Transverse colon (tissue), 4 donors: ENCODE measurements at regions not wholly inside any gene's neighbourhood (a gene's known extent, or its start where the extent isn't known, plus 50 kb on each side); places are given as distances from the start of the nearest gene placed in this dataset.

Source experiments
- DNase-seq: peaks from one replicate; pipeline ENCODE4 v3.0.0-alpha.2; 2019
- H3K27ac ChIP-seq, 4 donors: fragments of 200-600 bp; sonication (generic); 2 replicates each; pipeline ENCODE4 v1.5.1; 2016 to 2018; ENCODE audit warnings: inconsistent platforms in 4 of 4
- H3K27me3 ChIP-seq: fragments of 200-600 bp; sonication (generic); 2 replicates; pipeline ENCODE4 v1.5.1; 2017; ENCODE audit warnings: inconsistent platforms
- H3K36me3 ChIP-seq, 4 donors: fragments of 200-600 bp; sonication (generic); 2 replicates each; pipeline ENCODE4 v1.5.1; 2017 to 2019; ENCODE audit warnings: inconsistent platforms in 4 of 4
- H3K4me1 ChIP-seq, 4 donors: fragments of 200-600 bp; sonication (generic); 2 replicates each; pipeline ENCODE4 v1.5.1; 2017 to 2020; ENCODE audit warnings: inconsistent platforms in 4 of 4
- H3K4me3 ChIP-seq, 4 donors: fragments of 200-600 bp; sonication (generic); 1 replicate in 1 of 4; 2 replicates in 3 of 4; pipeline versions ENCODE4 v1.5.1 to v1.6.1; 2017 to 2019; ENCODE audit warnings: inconsistent platforms in 4 of 4
- H3K9me3 ChIP-seq, 2 donors: fragments of 200-600 bp; sonication (generic); 2 replicates each; pipeline ENCODE4 v1.5.1; 2017 to 2019; ENCODE audit warnings: inconsistent platforms in 2 of 2
- EP300 ChIP-seq: sonication (generic); formaldehyde crosslinking; IDR thresholded peaks from one replicate; pipeline ENCODE4 v1.6.1; 2017; ENCODE audit warnings: antibody characterized with exemption, low read depth
- POLR2A ChIP-seq: fragments of 450-650 bp; IDR thresholded peaks from one replicate; pipeline ENCODE4 v1.6.1; 2016; ENCODE audit warnings: antibody characterized with exemption, mild to moderate bottlenecking, moderate library complexity
- POLR2AphosphoS5 ChIP-seq, 3 donors: sonication (generic); formaldehyde crosslinking; IDR thresholded peaks; one replicate each; pipeline ENCODE4 v1.6.1; 2016; ENCODE audit warnings: antibody characterized with exemption in 3 of 3
- WGBS, 2 donors: methylation state at CpG; one replicate each; pipeline ENCODE4 v1.1.5; 2018; ENCODE audit warnings: low coverage in 1 of 2; 5-methylcytosine and 5-hydroxymethylcytosine counted together
- in situ Hi-C, 4 donors: fragments of 200-750 bp; cut with MboI; loops; one replicate each; pipeline versions ENCODE4 v1.15.0 to v1.15.1; 2017; ENCODE audit warnings: low sequenced_read_pairs in 3 of 4, low pct_ligation_motif_present in 1 of 4, low pct_unique_long_range_greater_than_20kb in 1 of 4
- intact Hi-C: fragments of 100-400 bp; cut with DNase I; formaldehyde crosslinking; loops from one replicate; pipeline ENCODE4 v1.15.1; 2023; ENCODE audit warnings: low total_unique reads
- TF ChIP-seq, protein P1 (sequence below), 5 experiments: fragments of 200-600 bp in 3 of 5; fragments of 450-650 bp in 2 of 5; sonication (generic) in 3 of 5; IDR thresholded peaks; 1 replicate in 2 of 5; 2 replicates in 3 of 5; pipeline ENCODE4 v1.5.1; 2016 to 2017; ENCODE audit warnings: antibody characterized with exemption in 5 of 5, inconsistent platforms in 3 of 5, mild to moderate bottlenecking in 2 of 5, moderate library complexity in 1 of 5

DNA sequence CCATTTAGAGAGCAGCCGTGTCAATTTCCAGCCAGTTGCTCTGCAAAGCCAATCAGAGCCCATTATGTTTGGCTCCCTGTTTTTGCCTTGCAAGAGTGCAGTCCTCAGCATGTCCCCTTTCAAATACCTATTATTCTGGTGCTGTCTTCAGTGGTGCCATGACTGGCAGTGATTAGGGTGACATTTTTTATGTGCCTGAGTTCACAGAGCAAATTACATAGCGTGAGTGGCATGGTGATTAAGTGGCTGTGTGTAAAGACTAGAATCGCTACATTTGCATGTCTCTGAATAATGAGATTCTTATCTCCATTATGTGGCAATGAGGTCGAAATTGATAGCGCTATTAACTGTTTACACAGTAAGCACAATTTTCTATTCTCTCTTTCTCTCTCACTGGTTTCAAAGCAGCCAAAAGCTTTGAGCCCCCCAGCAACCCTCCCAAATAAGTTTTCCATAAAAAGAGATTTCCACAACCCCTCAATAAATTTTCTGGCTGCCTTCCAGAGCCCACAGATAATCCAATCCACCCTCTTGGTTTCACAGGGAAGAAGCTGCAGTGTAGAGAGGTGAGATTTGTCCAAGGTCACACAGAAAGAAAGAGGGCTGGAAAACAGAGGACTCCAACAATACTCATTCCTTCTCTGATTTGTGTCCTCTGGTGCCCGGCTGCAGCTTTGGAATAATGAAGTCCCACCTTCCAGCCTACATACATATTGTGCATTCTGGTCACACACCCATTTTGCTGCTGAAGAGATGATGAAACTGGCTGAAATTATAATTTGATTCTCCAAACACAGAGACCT lies 58.8 kb upstream of the NUDT4 start:
- intact Hi-C loops, result no loop called here
- in situ Hi-C loops, result no loop called here
- Histone ChIP-seq H3K4me3 (no peak overlapping the region), H3K36me3 (no peaks in the 10 kb centered on the region), H3K4me1 (peaks cover 0 to 29% (median 7%) of the 10 kb centered on the region in 4 donors), H3K27ac (no peak overlapping the region), H3K27me3 (no peaks in the 10 kb centered on the region), H3K9me3 (no peaks in the 10 kb centered on the region)
- WGBS, 2 donors, result 89 to 90% methylated on average over 4 to 6 of the region's 6 CpGs
- DNase-seq, result no peak
- no peak for TF ChIP-seq POLR2A
- no peak for TF ChIP-seq POLR2AphosphoS5 (IDR thresholded peaks at IDR 0.05)
- TF ChIP-seq, protein P1, sequence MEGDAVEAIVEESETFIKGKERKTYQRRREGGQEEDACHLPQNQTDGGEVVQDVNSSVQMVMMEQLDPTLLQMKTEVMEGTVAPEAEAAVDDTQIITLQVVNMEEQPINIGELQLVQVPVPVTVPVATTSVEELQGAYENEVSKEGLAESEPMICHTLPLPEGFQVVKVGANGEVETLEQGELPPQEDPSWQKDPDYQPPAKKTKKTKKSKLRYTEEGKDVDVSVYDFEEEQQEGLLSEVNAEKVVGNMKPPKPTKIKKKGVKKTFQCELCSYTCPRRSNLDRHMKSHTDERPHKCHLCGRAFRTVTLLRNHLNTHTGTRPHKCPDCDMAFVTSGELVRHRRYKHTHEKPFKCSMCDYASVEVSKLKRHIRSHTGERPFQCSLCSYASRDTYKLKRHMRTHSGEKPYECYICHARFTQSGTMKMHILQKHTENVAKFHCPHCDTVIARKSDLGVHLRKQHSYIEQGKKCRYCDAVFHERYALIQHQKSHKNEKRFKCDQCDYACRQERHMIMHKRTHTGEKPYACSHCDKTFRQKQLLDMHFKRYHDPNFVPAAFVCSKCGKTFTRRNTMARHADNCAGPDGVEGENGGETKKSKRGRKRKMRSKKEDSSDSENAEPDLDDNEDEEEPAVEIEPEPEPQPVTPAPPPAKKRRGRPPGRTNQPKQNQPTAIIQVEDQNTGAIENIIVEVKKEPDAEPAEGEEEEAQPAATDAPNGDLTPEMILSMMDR (IDR thresholded peaks at IDR 0.05), result no peak

DNA sequence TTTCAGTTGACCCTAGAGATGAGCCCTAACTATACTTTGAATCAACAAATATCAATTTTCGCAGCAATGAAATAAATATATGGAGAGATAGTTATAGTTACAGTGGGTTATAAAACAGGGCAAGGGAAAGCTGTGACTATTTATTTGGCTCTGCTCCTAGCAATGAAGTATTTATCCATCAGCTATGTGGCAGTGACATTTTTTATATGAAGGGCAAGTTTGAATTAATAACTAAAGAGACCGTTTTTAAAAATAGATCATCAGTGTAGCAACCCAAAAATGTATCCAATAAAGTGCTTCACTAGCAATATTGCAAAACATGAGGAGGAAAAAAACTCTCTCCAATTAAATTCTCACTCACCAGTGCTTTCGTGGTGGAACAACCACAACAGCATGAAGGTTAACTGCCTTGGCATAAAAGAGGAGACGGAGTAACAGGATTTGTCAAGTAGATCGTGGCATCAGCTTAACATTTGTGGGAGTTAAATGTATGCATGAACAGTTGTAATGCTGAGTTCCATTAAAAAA lies 58.1 kb upstream of the NUDT4 start:
- intact Hi-C loops (no loop called here), in situ Hi-C loops (no loop called here)
- H3K36me3 ChIP-seq, result no peaks in the 10 kb centered on the region
- no peak overlapping the region for H3K27ac ChIP-seq
- no peaks in the 10 kb centered on the region for H3K9me3 ChIP-seq
- H3K27me3 ChIP-seq, result no peaks in the 10 kb centered on the region
- H3K4me3 ChIP-seq, result no peak overlapping the region
- 65 to 82% methylated on average over 5 of the region's 5 CpGs for WGBS, 2 donors
- TF ChIP-seq EP300 (no peak), POLR2A (no peak), POLR2AphosphoS5 (IDR thresholded peaks at IDR 0.05) (no peak)
- TF ChIP-seq, protein P1 (IDR thresholded peaks at IDR 0.05), result no peak
- DNase-seq, result no peak
- peaks cover 0 to 25% (median 3%) of the 10 kb centered on the region in 4 donors for H3K4me1 ChIP-seq

DNA sequence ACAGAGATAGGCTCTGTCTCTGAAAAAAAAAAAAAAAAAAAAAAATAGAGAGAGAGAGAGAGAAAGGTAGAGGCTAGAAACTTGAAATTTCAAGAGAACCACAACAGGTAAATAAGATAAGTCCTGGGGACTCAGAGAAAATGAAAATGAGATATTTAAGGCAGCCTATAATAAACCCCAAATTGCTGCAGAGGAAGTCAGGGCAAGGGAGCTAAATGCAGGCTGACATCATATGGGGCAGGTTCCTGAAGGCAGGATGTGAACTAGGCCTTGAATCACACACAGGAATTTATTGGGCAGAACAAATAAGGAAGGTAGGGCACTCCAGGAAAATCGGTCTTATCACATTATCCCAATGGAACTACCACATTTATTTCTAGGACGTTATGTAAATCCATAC lies 54.9 kb upstream of the NUDT4 start:
- H3K36me3 ChIP-seq, result no peaks in the 10 kb centered on the region
- H3K9me3 ChIP-seq, result no peaks in the 10 kb centered on the region
- intact Hi-C loops (no loop called here), in situ Hi-C loops (no loop called here)
- H3K4me3 ChIP-seq, result no peak overlapping the region
- DNase-seq, result peak; percentile 32
- no peaks in the 10 kb centered on the region for H3K27me3 ChIP-seq
- TF ChIP-seq EP300, result no peak
- no peak for TF ChIP-seq POLR2AphosphoS5 (IDR thresholded peaks at IDR 0.05)
- TF ChIP-seq, protein P1 (IDR thresholded peaks at IDR 0.05), result no peak
- H3K4me1 ChIP-seq, result peaks cover 0 to 5% (median 0%) of the 10 kb centered on the region in 4 donors
- WGBS, 2 donors, result 55 to 58% methylated on average over 2 of the region's 2 CpGs
- peak overlapping the region in 3 of 4 donors; percentile 30 to 44 (median 44) for H3K27ac ChIP-seq

DNA sequence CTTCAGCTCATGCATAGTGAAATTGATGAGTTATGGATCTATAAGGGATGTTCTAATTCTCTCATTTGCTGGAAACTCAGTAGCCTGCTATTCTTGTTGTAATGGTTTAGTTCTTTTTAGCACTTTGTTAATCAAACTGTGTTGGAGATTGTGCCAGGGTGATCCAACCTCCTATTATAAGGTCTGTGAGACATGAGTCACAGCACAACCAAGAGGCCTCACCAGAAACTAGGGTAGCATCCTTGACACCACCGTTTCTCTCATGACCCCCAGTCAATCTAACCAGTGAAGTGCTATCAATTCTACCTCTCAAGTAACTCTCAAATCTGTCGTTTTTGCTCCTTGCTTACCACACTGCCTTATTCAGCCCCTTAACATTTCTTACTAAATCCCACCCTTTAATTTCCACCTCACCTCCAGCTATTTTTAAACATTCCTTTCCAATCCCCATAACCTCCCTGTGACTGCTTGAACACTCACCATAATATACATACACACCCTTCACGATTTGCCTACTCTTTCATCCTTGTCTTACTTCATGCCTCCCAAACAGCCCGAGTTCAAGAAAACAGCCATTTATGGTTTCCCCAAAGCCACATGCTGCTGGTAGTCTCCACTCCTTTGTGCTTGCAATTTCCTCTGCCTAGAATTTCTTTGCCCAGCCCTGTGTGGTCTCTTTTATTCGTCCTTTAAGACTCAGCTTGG lies 53.9 kb upstream of the NUDT4 start:
- peaks cover 0 to 5% (median 0%) of the 10 kb centered on the region in 4 donors for H3K4me1 ChIP-seq
- TF ChIP-seq, protein P1 (IDR thresholded peaks at IDR 0.05), result no peak
- TF ChIP-seq POLR2AphosphoS5 (IDR thresholded peaks at IDR 0.05) (no peak), POLR2A (no peak), EP300 (no peak)
- in situ Hi-C loops (no loop called here), intact Hi-C loops (no loop called here)
- WGBS, 2 donors, result 80 to 81% methylated on average over 5 of the region's 5 CpGs
- no peaks in the 10 kb centered on the region for H3K36me3 ChIP-seq
- H3K27ac ChIP-seq, result no peak overlapping the region
- no peaks in the 10 kb centered on the region for H3K27me3 ChIP-seq
- no peak for DNase-seq
- no peak overlapping the region for H3K4me3 ChIP-seq
- H3K9me3 ChIP-seq, result no peaks in the 10 kb centered on the region
